Esophagus muscularis mucosa (tissue), 4 donors: ENCODE measurements at regions not wholly inside any gene's neighbourhood (a gene's known extent, or its start where the extent isn't known, plus 50 kb on each side); places are given as distances from the start of the nearest gene placed in this dataset.

Experiments
- DNase-seq: peaks from one replicate; pipeline ENCODE4 v3.0.0-alpha.2; 2017; ENCODE audit errors: extremely low spot score
- H3K27ac ChIP-seq, 4 donors: fragments of 200-600 bp; sonication (generic); replicated peaks in 1 of 4; 1 replicate in 3 of 4; 2 replicates in 1 of 4; pipeline ENCODE4 v1.5.1; 2016 to 2019; ENCODE audit warnings: mild to moderate bottlenecking in 1 of 4
- H3K27me3 ChIP-seq, 4 donors: fragments of 200-600 bp; sonication (generic); one replicate each; pipeline versions ENCODE4 v1.5.1 to v1.6.0; 2016 to 2019
- H3K36me3 ChIP-seq, 4 donors: fragments of 200-600 bp; sonication (generic); one replicate each; pipeline ENCODE4 v1.5.1; 2016 to 2019
- H3K4me1 ChIP-seq, 4 donors: fragments of 200-600 bp; sonication (generic); one replicate each; pipeline ENCODE4 v1.5.1; 2016 to 2019
- H3K4me3 ChIP-seq, 4 donors: fragments of 200-600 bp; sonication (generic); 1 replicate in 2 of 4; 2 replicates in 2 of 4; pipeline ENCODE4 v1.5.1; 2016 to 2019; ENCODE audit warnings: mild to moderate bottlenecking in 4 of 4, moderate library complexity in 1 of 4
- H3K9me3 ChIP-seq, 4 donors: fragments of 200-600 bp; sonication (generic); 1 replicate in 3 of 4; 2 replicates in 1 of 4; pipeline ENCODE4 v1.5.1; 2016 to 2019
- CTCF ChIP-seq, 3 experiments: fragments of 200-600 bp in 2 of 3; fragments of 450-650 bp in 1 of 3; sonication (generic) in 2 of 3; IDR thresholded peaks; one replicate each; pipeline ENCODE4 v1.5.1; 2017 to 2019; ENCODE audit warnings: antibody characterized with exemption in 3 of 3, mild to moderate bottlenecking in 2 of 3, moderate library complexity in 1 of 3
- EP300 ChIP-seq: sonication (generic); formaldehyde crosslinking; IDR thresholded peaks from one replicate; pipeline ENCODE4 v1.6.1; 2017; ENCODE audit warnings: antibody characterized with exemption
- POLR2A ChIP-seq: fragments of 450-650 bp; IDR thresholded peaks from one replicate; pipeline ENCODE4 v1.6.1; 2017; ENCODE audit warnings: antibody characterized with exemption, moderate library complexity, mild to moderate bottlenecking, low read depth
- POLR2AphosphoS5 ChIP-seq, 2 donors: sonication (generic); formaldehyde crosslinking; IDR thresholded peaks; one replicate each; pipeline ENCODE4 v1.6.1; 2017; ENCODE audit warnings: antibody characterized with exemption in 2 of 2
- WGBS: methylation state at CpG from one replicate; pipeline ENCODE4 v1.1.5; 2018; 5-methylcytosine and 5-hydroxymethylcytosine counted together
- intact Hi-C: fragments of 100-400 bp; cut with DNase I; formaldehyde crosslinking; loops from one replicate; pipeline ENCODE4 v1.15.1; 2023

DNA sequence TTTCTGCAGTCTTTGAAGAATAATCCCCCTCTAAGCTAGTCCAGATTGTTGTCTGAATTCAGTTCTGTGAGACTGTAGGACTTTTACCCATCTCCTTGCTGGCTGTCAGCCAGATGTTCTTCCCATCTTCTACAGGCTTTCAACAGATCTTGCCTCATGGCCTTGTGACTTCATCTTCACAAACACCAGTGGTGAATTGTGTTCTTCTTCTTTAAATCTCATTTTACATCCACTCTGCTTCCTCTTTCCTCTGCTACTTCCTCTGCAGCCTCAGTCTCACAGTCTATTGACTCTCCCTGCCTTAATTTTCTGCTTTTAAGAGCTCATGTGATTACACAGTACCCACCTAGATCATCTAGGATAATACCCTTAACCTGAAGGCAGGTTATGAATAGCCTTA, 859.0 kb upstream of the SLITRK1 start:
- no peaks in the 10 kb centered on the region for H3K4me1 ChIP-seq
- no peak overlapping the region for H3K4me3 ChIP-seq
- H3K27ac ChIP-seq = no peak overlapping the region
- no peak for TF ChIP-seq CTCF (IDR thresholded peaks at IDR 0.05)
- no peak for TF ChIP-seq EP300
- no peak for TF ChIP-seq POLR2AphosphoS5 (IDR thresholded peaks at IDR 0.05)
- TF ChIP-seq POLR2A = no peak
- H3K27me3 ChIP-seq = no peaks in the 10 kb centered on the region
- H3K9me3 ChIP-seq = no peaks in the 10 kb centered on the region
- intact Hi-C loops = no loop called here
- H3K36me3 ChIP-seq = no peaks in the 10 kb centered on the region
- DNase-seq = no peak

GRCh38 chr13:84739021-84739420, 856.7 kb upstream of the SLITRK1 start:
- H3K9me3 ChIP-seq = no peaks in the 10 kb centered on the region
- H3K36me3 ChIP-seq = no peaks in the 10 kb centered on the region
- TF ChIP-seq EP300 (no peak), CTCF (IDR thresholded peaks at IDR 0.05) (no peak), POLR2A (no peak), POLR2AphosphoS5 (IDR thresholded peaks at IDR 0.05) (no peak)
- intact Hi-C loops = no loop called here
- H3K4me1 ChIP-seq = no peaks in the 10 kb centered on the region
- no peak overlapping the region for H3K27ac ChIP-seq
- DNase-seq = no peak
- 74% methylated on average over 2 of the region's 2 CpGs for WGBS
- no peak overlapping the region for H3K4me3 ChIP-seq
- no peaks in the 10 kb centered on the region for H3K27me3 ChIP-seq

DNA sequence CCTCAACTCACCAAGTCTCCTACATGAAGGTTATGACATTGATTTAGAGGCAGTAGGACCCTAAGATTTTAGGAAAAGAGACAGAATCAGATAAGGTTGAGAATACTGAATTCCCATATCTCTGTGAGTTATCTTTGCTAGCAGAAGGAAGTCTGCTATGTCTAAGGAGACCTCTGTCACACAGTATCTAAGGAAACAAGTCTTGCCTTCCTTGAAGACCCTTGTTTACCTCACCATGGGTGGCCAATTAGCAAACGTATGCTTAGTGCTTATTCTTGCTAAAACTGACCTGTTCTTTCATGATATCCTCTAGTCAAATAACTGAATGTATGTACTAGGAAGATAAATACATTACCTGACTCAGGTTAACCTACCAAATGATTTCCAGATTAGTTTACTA, 855.4 kb upstream of the SLITRK1 start:
- no peaks in the 10 kb centered on the region for H3K9me3 ChIP-seq
- no peak for TF ChIP-seq POLR2A
- TF ChIP-seq POLR2AphosphoS5 (IDR thresholded peaks at IDR 0.05) = no peak
- TF ChIP-seq EP300 = no peak
- TF ChIP-seq CTCF (IDR thresholded peaks at IDR 0.05) = no peak
- no peaks in the 10 kb centered on the region for H3K27me3 ChIP-seq
- H3K27ac ChIP-seq = no peak overlapping the region
- H3K36me3 ChIP-seq = no peaks in the 10 kb centered on the region
- no peak for DNase-seq
- intact Hi-C loops = no loop called here
- H3K4me3 ChIP-seq = no peak overlapping the region
- no peaks in the 10 kb centered on the region for H3K4me1 ChIP-seq
- WGBS = 45% methylated on average over 1 of the region's 1 CpG

- WGBS = 69% methylated on average over 2 of the region's 2 CpGs
- Histone ChIP-seq H3K9me3 (no peaks in the 10 kb centered on the region), H3K27me3 (no peaks in the 10 kb centered on the region), H3K4me3 (no peak overlapping the region), H3K4me1 (no peaks in the 10 kb centered on the region), H3K27ac (no peak overlapping the region), H3K36me3 (no peaks in the 10 kb centered on the region)
- DNase-seq = no peak
- no peak for TF ChIP-seq POLR2AphosphoS5 (IDR thresholded peaks at IDR 0.05)
- no peak for TF ChIP-seq EP300
- TF ChIP-seq CTCF (IDR thresholded peaks at IDR 0.05) = no peak
- no peak for TF ChIP-seq POLR2A
- intact Hi-C loops = no loop called here
These were observed 848.1 kb upstream of the SLITRK1 start for GRCh38 chr13:84730376-84730775.

GRCh38 chr13:84705982-84706710, 823.9 kb upstream of the SLITRK1 start:
- Histone ChIP-seq H3K27me3 (no peaks in the 10 kb centered on the region), H3K4me3 (no peak overlapping the region), H3K9me3 (no peaks in the 10 kb centered on the region), H3K4me1 (no peaks in the 10 kb centered on the region), H3K27ac (no peak overlapping the region), H3K36me3 (no peaks in the 10 kb centered on the region)
- intact Hi-C loops = no loop called here
- no peak for DNase-seq
- TF ChIP-seq POLR2A = no peak
- TF ChIP-seq CTCF (IDR thresholded peaks at IDR 0.05) = no peak
- no peak for TF ChIP-seq POLR2AphosphoS5 (IDR thresholded peaks at IDR 0.05)
- TF ChIP-seq EP300 = no peak
- 92% methylated on average over 2 of the region's 2 CpGs for WGBS
